Neural cell (in vitro differentiated cells): ENCODE measurements at regions not wholly inside any gene's neighbourhood (a gene's known extent, or its start where the extent isn't known, plus 50 kb on each side); places are given as distances from the start of the nearest gene placed in this dataset.

ENCODE experiments used
- H2AFZ ChIP-seq: fragments of 200-600, 300-800 bp; sonication (generic), shearing (Covaris generic); 2 replicates; pipeline ENCODE4 v1.6.0; 2014; ENCODE audit warnings: low read depth, mild to moderate bottlenecking, antibody characterized with exemption, low read length, moderate library complexity
- H3F3A ChIP-seq: fragments of 200-600 bp; shearing (Covaris generic); 2 replicates; pipeline ENCODE4 v1.6.1; 2016; ENCODE audit warnings: mild to moderate bottlenecking, moderate library complexity, mixed read lengths, antibody characterized with exemption, low read length; ENCODE audit not compliant: insufficient read depth, poor library complexity, severe bottlenecking
- H3K27ac ChIP-seq: fragments of 200-600, 300-800 bp; sonication (generic), shearing (Covaris generic); 2 replicates; pipeline ENCODE4 v1.5.1; 2014; ENCODE audit warnings: mild to moderate bottlenecking, low read length, moderate library complexity
- H3K27me3 ChIP-seq: fragments of 300-800, 200-600 bp; sonication (generic), shearing (Covaris generic); 2 replicates; pipeline ENCODE4 v1.6.0; 2014; ENCODE audit warnings: mild to moderate bottlenecking, low read depth, low read length, moderate library complexity; ENCODE audit not compliant: insufficient read depth
- H3K36me3 ChIP-seq: fragments of 300-800, 200-600 bp; sonication (generic), shearing (Covaris generic); 2 replicates; pipeline ENCODE4 v1.5.1; 2014; ENCODE audit warnings: mild to moderate bottlenecking, antibody characterized with exemption, low read length, moderate library complexity; ENCODE audit not compliant: insufficient read depth
- H3K4me2 ChIP-seq: fragments of 300-800, 200-600 bp; sonication (generic), shearing (Covaris generic); 2 replicates; pipeline ENCODE4 v1.6.0; 2014; ENCODE audit warnings: mild to moderate bottlenecking, low read length
- H3K4me3 ChIP-seq: fragments of 300-800, 200-600 bp; sonication (generic), shearing (Covaris generic); 2 replicates; pipeline ENCODE4 v1.5.1; 2014; ENCODE audit warnings: mild to moderate bottlenecking, low read length, moderate library complexity
- H3K79me2 ChIP-seq: fragments of 200-600 bp; shearing (Covaris generic); replicated peaks from 2 replicates; pipeline ENCODE4 v1.6.0; 2014; ENCODE audit warnings: mild to moderate bottlenecking, low read length, moderate library complexity; ENCODE audit not compliant: insufficient read depth
- H3K9ac ChIP-seq: fragments of 300-800, 200-600 bp; sonication (generic), shearing (Covaris generic); 2 replicates; pipeline ENCODE4 v1.6.1; 2016; ENCODE audit warnings: mild to moderate bottlenecking, low read length, mixed read lengths
- H3K9me2 ChIP-seq: fragments of 200-600 bp; shearing (Covaris generic); 2 replicates; pipeline ENCODE4 v1.6.1; 2016; ENCODE audit warnings: mild to moderate bottlenecking, low read length, mixed read lengths; ENCODE audit not compliant: insufficient read depth
- H3K9me3 ChIP-seq: fragments of 200-600, 300-800 bp; sonication (generic), shearing (Covaris generic); 2 replicates; pipeline ENCODE4 v1.6.1; 2016; ENCODE audit warnings: mild to moderate bottlenecking, mixed run types, low read length, moderate library complexity, mixed read lengths
- H4K20me1 ChIP-seq: fragments of 200-600 bp; shearing (Covaris generic); 2 replicates; pipeline ENCODE4 v1.6.1; 2016; ENCODE audit warnings: mild to moderate bottlenecking, mixed run types; ENCODE audit not compliant: insufficient read depth
- CTCF ChIP-seq: fragments of 450-650 bp; IDR thresholded peaks from 2 replicates; pipeline ENCODE4 v1.5.1; 2014; ENCODE audit warnings: antibody characterized with exemption, mild to moderate bottlenecking, moderate library complexity; ENCODE audit not compliant: poor library complexity, severe bottlenecking
- EP300 ChIP-seq: fragments of 450-650 bp; conservative IDR thresholded peaks from 2 replicates; pipeline ENCODE4 v1.6.1; 2014; ENCODE audit warnings: antibody characterized with exemption, mild to moderate bottlenecking, moderate library complexity; ENCODE audit not compliant: poor library complexity, severe bottlenecking
- EZH2 ChIP-seq: fragments of 200-600, 300-800 bp; shearing (Covaris generic), sonication (generic); IDR thresholded peaks from 2 replicates; pipeline ENCODE4 v1.6.1; 2014; ENCODE audit warnings: antibody characterized with exemption, low read length, borderline replicate concordance, mild to moderate bottlenecking; ENCODE audit not compliant: insufficient read depth, poor library complexity, severe bottlenecking
- MXI1 ChIP-seq: fragments of 450-650 bp; conservative IDR thresholded peaks from 2 replicates; pipeline ENCODE4 v1.6.1; 2014; ENCODE audit warnings: antibody characterized with exemption, mild to moderate bottlenecking; ENCODE audit not compliant: poor library complexity, severe bottlenecking
- POLR2AphosphoS5 ChIP-seq: IDR thresholded peaks from 2 replicates; pipeline ENCODE4 v1.6.1; 2012
- RAD21 ChIP-seq: fragments of 450-650 bp; conservative IDR thresholded peaks from 2 replicates; pipeline ENCODE4 v1.6.1; 2014; ENCODE audit warnings: antibody characterized with exemption, mild to moderate bottlenecking, moderate library complexity
- SMC3 ChIP-seq: fragments of 450-650 bp; conservative IDR thresholded peaks from 2 replicates; pipeline ENCODE4 v1.6.1; 2014; ENCODE audit warnings: antibody characterized with exemption, mild to moderate bottlenecking, moderate library complexity; ENCODE audit not compliant: poor library complexity
- TAF1 ChIP-seq: IDR thresholded peaks from 2 replicates; pipeline ENCODE4 v1.6.1; 2012; ENCODE audit warnings: low read depth
- TF ChIP-seq, protein P1 (sequence below): IDR thresholded peaks from 2 replicates; pipeline ENCODE4 v1.6.1; 2012; ENCODE audit warnings: borderline replicate concordance

GRCh38 chr2:66322506-66323260 is 112.2 kb upstream of the MEIS1 start:
- peaks cover 2% of the 10 kb centered on the region for H3F3A ChIP-seq
- H3K36me3 ChIP-seq = no peaks in the 10 kb centered on the region
- no peak overlapping the region for H3K27ac ChIP-seq
- H3K27me3 ChIP-seq = no peaks in the 10 kb centered on the region
- H3K79me2 ChIP-seq = no peaks in the 10 kb centered on the region
- no peaks in the 10 kb centered on the region for H3K9me2 ChIP-seq
- no peak overlapping the region for H2AFZ ChIP-seq
- H3K4me2 ChIP-seq = peak overlapping the region; percentile 28
- no peak overlapping the region for H3K9ac ChIP-seq
- no peak for TF ChIP-seq CTCF
- no peak for TF ChIP-seq TAF1
- no peak for TF ChIP-seq SMC3
- TF ChIP-seq EP300 = no peak
- no peak for TF ChIP-seq RAD21
- TF ChIP-seq, protein P1, sequence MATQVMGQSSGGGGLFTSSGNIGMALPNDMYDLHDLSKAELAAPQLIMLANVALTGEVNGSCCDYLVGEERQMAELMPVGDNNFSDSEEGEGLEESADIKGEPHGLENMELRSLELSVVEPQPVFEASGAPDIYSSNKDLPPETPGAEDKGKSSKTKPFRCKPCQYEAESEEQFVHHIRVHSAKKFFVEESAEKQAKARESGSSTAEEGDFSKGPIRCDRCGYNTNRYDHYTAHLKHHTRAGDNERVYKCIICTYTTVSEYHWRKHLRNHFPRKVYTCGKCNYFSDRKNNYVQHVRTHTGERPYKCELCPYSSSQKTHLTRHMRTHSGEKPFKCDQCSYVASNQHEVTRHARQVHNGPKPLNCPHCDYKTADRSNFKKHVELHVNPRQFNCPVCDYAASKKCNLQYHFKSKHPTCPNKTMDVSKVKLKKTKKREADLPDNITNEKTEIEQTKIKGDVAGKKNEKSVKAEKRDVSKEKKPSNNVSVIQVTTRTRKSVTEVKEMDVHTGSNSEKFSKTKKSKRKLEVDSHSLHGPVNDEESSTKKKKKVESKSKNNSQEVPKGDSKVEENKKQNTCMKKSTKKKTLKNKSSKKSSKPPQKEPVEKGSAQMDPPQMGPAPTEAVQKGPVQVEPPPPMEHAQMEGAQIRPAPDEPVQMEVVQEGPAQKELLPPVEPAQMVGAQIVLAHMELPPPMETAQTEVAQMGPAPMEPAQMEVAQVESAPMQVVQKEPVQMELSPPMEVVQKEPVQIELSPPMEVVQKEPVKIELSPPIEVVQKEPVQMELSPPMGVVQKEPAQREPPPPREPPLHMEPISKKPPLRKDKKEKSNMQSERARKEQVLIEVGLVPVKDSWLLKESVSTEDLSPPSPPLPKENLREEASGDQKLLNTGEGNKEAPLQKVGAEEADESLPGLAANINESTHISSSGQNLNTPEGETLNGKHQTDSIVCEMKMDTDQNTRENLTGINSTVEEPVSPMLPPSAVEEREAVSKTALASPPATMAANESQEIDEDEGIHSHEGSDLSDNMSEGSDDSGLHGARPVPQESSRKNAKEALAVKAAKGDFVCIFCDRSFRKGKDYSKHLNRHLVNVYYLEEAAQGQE = no peak
- TF ChIP-seq POLR2AphosphoS5 = no peak
- TF ChIP-seq MXI1 = no peak
- TF ChIP-seq EZH2 = no peak
- no peaks in the 10 kb centered on the region for H3K9me3 ChIP-seq
- H4K20me1 ChIP-seq = no peaks in the 10 kb centered on the region
- no peak overlapping the region for H3K4me3 ChIP-seq

- H3K9me3 ChIP-seq = no peaks in the 10 kb centered on the region
- no peak overlapping the region for H2AFZ ChIP-seq
- H3K9ac ChIP-seq = no peak overlapping the region
- H4K20me1 ChIP-seq = no peaks in the 10 kb centered on the region
- H3K27ac ChIP-seq = no peak overlapping the region
- H3K36me3 ChIP-seq = no peaks in the 10 kb centered on the region
- H3F3A ChIP-seq = no peaks in the 10 kb centered on the region
- no peak overlapping the region for H3K4me2 ChIP-seq
- no peak overlapping the region for H3K4me3 ChIP-seq
- no peaks in the 10 kb centered on the region for H3K79me2 ChIP-seq
- no peaks in the 10 kb centered on the region for H3K9me2 ChIP-seq
- TF ChIP-seq, protein P1 = no peak
- TF ChIP-seq SMC3 (no peak), RAD21 (no peak), TAF1 (no peak), CTCF (no peak), POLR2AphosphoS5 (no peak), EP300 (no peak)
- no peaks in the 10 kb centered on the region for H3K27me3 ChIP-seq
Measured at GRCh38 chr2:66318009-66318561, 116.8 kb upstream of the MEIS1 start.
